Common myeloid progenitor, CD34-positive (primary cell): ENCODE measurements at regions not wholly inside any gene's neighbourhood (a gene's known extent, or its start where the extent isn't known, plus 50 kb on each side); places are given as distances from the start of the nearest gene placed in this dataset.
"Not testable (repeated sequence)": the region's sequence is repeated elsewhere in the genome, so short reads cannot be mapped to it uniquely, and the experiment has no call there.

Source experiments
- CTCF ChIA-PET: fragments of 350-600 bp; sonication (Branson Sonifier 250); formaldehyde crosslinking; loops from one replicate; lab custom pipeline; 2021; ENCODE audit warnings: antibody characterized with exemption; lab: Charles Lee
- POLR2A ChIA-PET: fragments of 350-600 bp; sonication (Branson Sonifier 250); formaldehyde crosslinking; loops from one replicate; lab custom pipeline; 2021; ENCODE audit warnings: antibody characterized with exemption; lab: Charles Lee
- DNase-seq, 3 donors: peaks; one replicate each; pipeline versions ENCODE4 v3.0.0 to v3.0.0-alpha.2; 2013
- H3K27ac ChIP-seq, 2 experiments: 1 replicate in 1 of 2; 2 replicates in 1 of 2; pipeline ENCODE4 v1.7.0; 2013; ENCODE audit warnings: inconsistent platforms in 2 of 2, low read length in 2 of 2, mild to moderate bottlenecking in 2 of 2, low read depth in 1 of 2, moderate library complexity in 1 of 2; ENCODE audit not compliant: severe bottlenecking in 2 of 2, insufficient read depth in 1 of 2, poor library complexity in 1 of 2
- H3K27me3 ChIP-seq, 5 experiments: replicated peaks in 2 of 5; 1 replicate in 3 of 5; 2 replicates in 2 of 5; pipeline versions ENCODE4 v1.6.1 to v1.7.0; 2013; ENCODE audit warnings: low read length in 4 of 5, mild to moderate bottlenecking in 2 of 5, moderate library complexity in 2 of 5, inconsistent platforms in 1 of 5; ENCODE audit not compliant: insufficient read depth in 5 of 5, control insufficient read depth in 4 of 5
- H3K36me3 ChIP-seq, 4 experiments: 1 replicate in 2 of 4; 2 replicates in 2 of 4; pipeline versions ENCODE4 v1.6.1 to v1.7.0; 2013; ENCODE audit warnings: low read length in 3 of 4, control low read depth in 1 of 4, mild to moderate bottlenecking in 1 of 4; ENCODE audit not compliant: control insufficient read depth in 4 of 4, insufficient read depth in 4 of 4
- H3K4me1 ChIP-seq, 4 experiments: 1 replicate in 3 of 4; 2 replicates in 1 of 4; pipeline versions ENCODE4 v1.6.1 to v1.7.1; 2013; ENCODE audit warnings: low read length in 3 of 4, mild to moderate bottlenecking in 3 of 4, control low read depth in 1 of 4, inconsistent platforms in 1 of 4, moderate library complexity in 1 of 4; ENCODE audit not compliant: control insufficient read depth in 4 of 4, insufficient read depth in 4 of 4; ENCODE audit errors: control extremely low read depth in 1 of 4
- H3K4me3 ChIP-seq, 7 experiments: 1 replicate in 4 of 7; 2 replicates in 3 of 7; pipeline versions ENCODE4 v1.5.1 to v1.7.0; 2013; ENCODE audit warnings: mild to moderate bottlenecking in 7 of 7, low read length in 6 of 7, moderate library complexity in 6 of 7, inconsistent platforms in 2 of 7, low read depth in 2 of 7, control low read depth in 1 of 7; ENCODE audit not compliant: insufficient read depth in 4 of 7, control insufficient read depth in 1 of 7; ENCODE audit errors: extremely low read depth in 1 of 7
- H3K9me3 ChIP-seq, 5 experiments: 1 replicate in 4 of 5; 2 replicates in 1 of 5; pipeline versions ENCODE4 v1.6.1 to v1.7.1; 2013; ENCODE audit warnings: low read length in 4 of 5, mild to moderate bottlenecking in 2 of 5, inconsistent platforms in 1 of 5, low read depth in 1 of 5, moderate library complexity in 1 of 5; ENCODE audit not compliant: control insufficient read depth in 4 of 5, insufficient read depth in 2 of 5; ENCODE audit errors: control extremely low read depth in 1 of 5
- WGBS: methylation state at CpG from one replicate; pipeline ENCODE4 v1.1.5; 2013; ENCODE audit not compliant: insufficient coverage; 5-methylcytosine and 5-hydroxymethylcytosine counted together

- H3K36me3 ChIP-seq, H3K4me3 ChIP-seq, H3K27ac ChIP-seq, POLR2A ChIA-PET, DNase-seq, H3K27me3 ChIP-seq: not testable (repeated sequence)
- WGBS, result no CpG with 5 or more reads among the region's 2 CpGs
- CTCF ChIA-PET, result interaction anchor here (1.3 kb wide), 1 partner anchor 10 kb away, joined by 4 read pairs; no protein-coding TSS in a partner anchor
- Histone ChIP-seq H3K4me1 (peaks cover 10 to 13% (median 11%) of the 10 kb centered on the region in 4 experiments), H3K9me3 (peaks cover 0 to 20% (median 9%) of the 10 kb centered on the region in 5 experiments)
These were observed 148.7 kb upstream of the FNDC3A start for GRCh38 chr13:48826922-48827454.

GRCh38 chr13:48827709-48828108, 148.0 kb upstream of the FNDC3A start:
- WGBS, result 100% methylated on average over 1 of the region's 2 CpGs
- no peaks in the 10 kb centered on the region for H3K36me3 ChIP-seq
- ChIA-PET POLR2A (no interaction called here), CTCF (no interaction called here)
- H3K27ac ChIP-seq, result no peak overlapping the region
- peaks cover 10 to 13% (median 11%) of the 10 kb centered on the region in 4 experiments for H3K4me1 ChIP-seq
- peaks cover 0 to 4% (median 0%) of the 10 kb centered on the region in 5 experiments for H3K27me3 ChIP-seq
- peaks cover 0 to 26% (median 12%) of the 10 kb centered on the region in 5 experiments for H3K9me3 ChIP-seq
- no peak for DNase-seq
- H3K4me3 ChIP-seq, result no peak overlapping the region

- 100% methylated on average over 1 of the region's 2 CpGs for WGBS
- Histone ChIP-seq H3K36me3 (no peaks in the 10 kb centered on the region), H3K4me1 (peaks cover 10 to 13% (median 11%) of the 10 kb centered on the region in 4 experiments), H3K27me3 (peaks cover 0 to 4% (median 0%) of the 10 kb centered on the region in 5 experiments), H3K9me3 (peaks cover 0 to 36% (median 14%) of the 10 kb centered on the region in 5 experiments), H3K27ac (no peak overlapping the region), H3K4me3 (no peak overlapping the region)
- ChIA-PET CTCF (interaction anchor here (1.1 kb wide), 1 partner anchor 31 kb away, joined by 4 read pairs; no protein-coding TSS in a partner anchor), POLR2A (no interaction called here)
- DNase-seq, result peak in 2 of 3 donors; percentile 75 to 82
These were observed 146.7 kb upstream of the FNDC3A start for GRCh38 chr13:48828962-48829411.

- H3K4me3 ChIP-seq, result no peak overlapping the region
- CTCF ChIA-PET, result interaction anchor here (0.9 to 1.3 kb wide), 2 partner anchors 9 to 94 kb away, joined by 3 to 4 read pairs; no protein-coding TSS in a partner anchor
- DNase-seq, result peak; percentile 36 to 80 (median 71)
- H3K4me1 ChIP-seq, result peaks cover 10 to 13% (median 11%) of the 10 kb centered on the region in 4 experiments
- peaks cover 0 to 39% (median 14%) of the 10 kb centered on the region in 5 experiments for H3K9me3 ChIP-seq
- H3K27ac ChIP-seq, result no peak overlapping the region
- POLR2A ChIA-PET, result interaction anchor here (0.7 kb wide), 1 partner anchor 22 kb away, joined by 3 read pairs; no protein-coding TSS in a partner anchor
- H3K36me3 ChIP-seq, result no peaks in the 10 kb centered on the region
- WGBS, result 0% methylated on average over 1 of the region's 1 CpG
- peaks cover 0 to 4% (median 0%) of the 10 kb centered on the region in 5 experiments for H3K27me3 ChIP-seq
These were observed 146.2 kb upstream of the FNDC3A start for GRCh38 chr13:48829536-48829935.

- Histone ChIP-seq H3K9me3 (peaks cover 0 to 45% (median 13%) of the 10 kb centered on the region in 5 experiments), H3K27me3 (peaks cover 0 to 4% (median 0%) of the 10 kb centered on the region in 5 experiments), H3K4me1 (peaks cover 10 to 13% (median 11%) of the 10 kb centered on the region in 4 experiments), H3K36me3 (no peaks in the 10 kb centered on the region), H3K4me3 (no peak overlapping the region), H3K27ac (no peak overlapping the region)
- WGBS, result 94% methylated on average over 5 of the region's 7 CpGs
- ChIA-PET CTCF (interaction anchor here (1.1 to 1.6 kb wide), 3 partner anchors 22 to 29 kb away, joined by 3 read pairs; no protein-coding TSS in a partner anchor), POLR2A (no interaction called here)
- DNase-seq, result no peak
These were observed 144.5 kb upstream of the FNDC3A start for GRCh38 chr13:48831248-48831647.

- Histone ChIP-seq H3K27me3 (no peaks in the 10 kb centered on the region), H3K4me3 (no peak overlapping the region), H3K9me3 (peaks cover 0 to 29% (median 10%) of the 10 kb centered on the region in 5 experiments), H3K4me1 (peaks cover 10 to 13% (median 11%) of the 10 kb centered on the region in 4 experiments), H3K27ac (no peak overlapping the region), H3K36me3 (no peaks in the 10 kb centered on the region)
- CTCF ChIA-PET, result no interaction called here
- POLR2A ChIA-PET, result no interaction called here
- DNase-seq, result no peak
- WGBS, result 100% methylated on average over 2 of the region's 3 CpGs
These were observed 142.3 kb upstream of the FNDC3A start for GRCh38 chr13:48833412-48833811.

GRCh38 chr13:48835326-48835725, 140.4 kb upstream of the FNDC3A start:
- H3K4me1 ChIP-seq, H3K27me3 ChIP-seq, H3K36me3 ChIP-seq, CTCF ChIA-PET, DNase-seq, H3K27ac ChIP-seq, H3K4me3 ChIP-seq, POLR2A ChIA-PET: not testable (repeated sequence)
- no CpG with 5 or more reads among the region's 5 CpGs for WGBS
- H3K9me3 ChIP-seq, result peaks cover 0 to 29% (median 10%) of the 10 kb centered on the region in 5 experiments
